H1 (cell line): ENCODE measurements at regions not wholly inside any gene's neighbourhood (a gene's known extent, or its start where the extent isn't known, plus 50 kb on each side); places are given as distances from the start of the nearest gene placed in this dataset.

Source experiments
- CHD2 ChIP-seq: IDR thresholded peaks from 2 replicates; pipeline ENCODE4 v1.6.1; 2012; ENCODE audit warnings: low read length, improper control_type of control experiment
- HDAC2 ChIP-seq, 2 experiments: fragments of 300-600 bp in 1 of 2; sonication (generic) in 1 of 2; IDR thresholded peaks; 2 replicates each; pipeline ENCODE4 v1.6.1; 2011 to 2012; ENCODE audit warnings: low read depth in 2 of 2, low read length in 2 of 2, mild to moderate bottlenecking in 2 of 2, moderate library complexity in 2 of 2, borderline replicate concordance in 1 of 2, inconsistent platforms in 1 of 2
- SP4 ChIP-seq: IDR thresholded peaks from 2 replicates; pipeline ENCODE4 v1.6.1; 2012; ENCODE audit warnings: low read length, inconsistent platforms
- TAF7 ChIP-seq: optimal IDR thresholded peaks from 2 replicates; pipeline ENCODE3; 2011; ENCODE audit warnings: low read depth, mild to moderate bottlenecking, inconsistent platforms, low read length, moderate library complexity, borderline replicate concordance
- TF ChIP-seq, protein P1 (sequence below): fragments of 300-600 bp; sonication (generic); IDR thresholded peaks from 2 replicates; pipeline ENCODE4 v1.7.1; 2012; ENCODE audit warnings: low read length, moderate library complexity, mild to moderate bottlenecking, inconsistent platforms; ENCODE audit not compliant: insufficient replicate concordance
- TF ChIP-seq, protein P2 (sequence below): IDR thresholded peaks from 2 replicates; pipeline ENCODE4 v1.6.1; 2012; ENCODE audit warnings: inconsistent platforms
- TF ChIP-seq, protein P3 (sequence below): IDR thresholded peaks from 2 replicates; pipeline ENCODE4 v1.6.1; 2012; ENCODE audit warnings: low read length, inconsistent platforms

DNA sequence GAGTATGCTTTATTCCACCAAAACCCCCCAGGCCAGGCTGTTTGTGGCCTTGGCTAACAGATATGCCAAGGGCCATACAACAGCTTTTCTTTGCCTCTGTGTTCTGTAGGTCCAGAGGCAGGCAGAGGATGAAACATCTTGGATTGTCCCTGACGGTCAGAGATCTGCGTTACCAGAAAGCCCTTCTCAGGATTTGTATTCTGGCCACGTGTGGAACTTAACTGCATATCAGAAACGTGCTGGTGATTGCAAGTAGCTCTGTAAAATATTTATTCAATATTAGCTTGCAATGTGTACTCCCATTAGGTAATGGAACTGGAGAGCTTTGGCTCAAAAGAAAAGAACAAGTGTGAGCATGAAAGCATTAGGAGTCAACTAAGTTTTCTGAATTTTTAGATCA, 275.0 kb downstream of the CBLN4 start (continued):
- TF ChIP-seq, protein P1, sequence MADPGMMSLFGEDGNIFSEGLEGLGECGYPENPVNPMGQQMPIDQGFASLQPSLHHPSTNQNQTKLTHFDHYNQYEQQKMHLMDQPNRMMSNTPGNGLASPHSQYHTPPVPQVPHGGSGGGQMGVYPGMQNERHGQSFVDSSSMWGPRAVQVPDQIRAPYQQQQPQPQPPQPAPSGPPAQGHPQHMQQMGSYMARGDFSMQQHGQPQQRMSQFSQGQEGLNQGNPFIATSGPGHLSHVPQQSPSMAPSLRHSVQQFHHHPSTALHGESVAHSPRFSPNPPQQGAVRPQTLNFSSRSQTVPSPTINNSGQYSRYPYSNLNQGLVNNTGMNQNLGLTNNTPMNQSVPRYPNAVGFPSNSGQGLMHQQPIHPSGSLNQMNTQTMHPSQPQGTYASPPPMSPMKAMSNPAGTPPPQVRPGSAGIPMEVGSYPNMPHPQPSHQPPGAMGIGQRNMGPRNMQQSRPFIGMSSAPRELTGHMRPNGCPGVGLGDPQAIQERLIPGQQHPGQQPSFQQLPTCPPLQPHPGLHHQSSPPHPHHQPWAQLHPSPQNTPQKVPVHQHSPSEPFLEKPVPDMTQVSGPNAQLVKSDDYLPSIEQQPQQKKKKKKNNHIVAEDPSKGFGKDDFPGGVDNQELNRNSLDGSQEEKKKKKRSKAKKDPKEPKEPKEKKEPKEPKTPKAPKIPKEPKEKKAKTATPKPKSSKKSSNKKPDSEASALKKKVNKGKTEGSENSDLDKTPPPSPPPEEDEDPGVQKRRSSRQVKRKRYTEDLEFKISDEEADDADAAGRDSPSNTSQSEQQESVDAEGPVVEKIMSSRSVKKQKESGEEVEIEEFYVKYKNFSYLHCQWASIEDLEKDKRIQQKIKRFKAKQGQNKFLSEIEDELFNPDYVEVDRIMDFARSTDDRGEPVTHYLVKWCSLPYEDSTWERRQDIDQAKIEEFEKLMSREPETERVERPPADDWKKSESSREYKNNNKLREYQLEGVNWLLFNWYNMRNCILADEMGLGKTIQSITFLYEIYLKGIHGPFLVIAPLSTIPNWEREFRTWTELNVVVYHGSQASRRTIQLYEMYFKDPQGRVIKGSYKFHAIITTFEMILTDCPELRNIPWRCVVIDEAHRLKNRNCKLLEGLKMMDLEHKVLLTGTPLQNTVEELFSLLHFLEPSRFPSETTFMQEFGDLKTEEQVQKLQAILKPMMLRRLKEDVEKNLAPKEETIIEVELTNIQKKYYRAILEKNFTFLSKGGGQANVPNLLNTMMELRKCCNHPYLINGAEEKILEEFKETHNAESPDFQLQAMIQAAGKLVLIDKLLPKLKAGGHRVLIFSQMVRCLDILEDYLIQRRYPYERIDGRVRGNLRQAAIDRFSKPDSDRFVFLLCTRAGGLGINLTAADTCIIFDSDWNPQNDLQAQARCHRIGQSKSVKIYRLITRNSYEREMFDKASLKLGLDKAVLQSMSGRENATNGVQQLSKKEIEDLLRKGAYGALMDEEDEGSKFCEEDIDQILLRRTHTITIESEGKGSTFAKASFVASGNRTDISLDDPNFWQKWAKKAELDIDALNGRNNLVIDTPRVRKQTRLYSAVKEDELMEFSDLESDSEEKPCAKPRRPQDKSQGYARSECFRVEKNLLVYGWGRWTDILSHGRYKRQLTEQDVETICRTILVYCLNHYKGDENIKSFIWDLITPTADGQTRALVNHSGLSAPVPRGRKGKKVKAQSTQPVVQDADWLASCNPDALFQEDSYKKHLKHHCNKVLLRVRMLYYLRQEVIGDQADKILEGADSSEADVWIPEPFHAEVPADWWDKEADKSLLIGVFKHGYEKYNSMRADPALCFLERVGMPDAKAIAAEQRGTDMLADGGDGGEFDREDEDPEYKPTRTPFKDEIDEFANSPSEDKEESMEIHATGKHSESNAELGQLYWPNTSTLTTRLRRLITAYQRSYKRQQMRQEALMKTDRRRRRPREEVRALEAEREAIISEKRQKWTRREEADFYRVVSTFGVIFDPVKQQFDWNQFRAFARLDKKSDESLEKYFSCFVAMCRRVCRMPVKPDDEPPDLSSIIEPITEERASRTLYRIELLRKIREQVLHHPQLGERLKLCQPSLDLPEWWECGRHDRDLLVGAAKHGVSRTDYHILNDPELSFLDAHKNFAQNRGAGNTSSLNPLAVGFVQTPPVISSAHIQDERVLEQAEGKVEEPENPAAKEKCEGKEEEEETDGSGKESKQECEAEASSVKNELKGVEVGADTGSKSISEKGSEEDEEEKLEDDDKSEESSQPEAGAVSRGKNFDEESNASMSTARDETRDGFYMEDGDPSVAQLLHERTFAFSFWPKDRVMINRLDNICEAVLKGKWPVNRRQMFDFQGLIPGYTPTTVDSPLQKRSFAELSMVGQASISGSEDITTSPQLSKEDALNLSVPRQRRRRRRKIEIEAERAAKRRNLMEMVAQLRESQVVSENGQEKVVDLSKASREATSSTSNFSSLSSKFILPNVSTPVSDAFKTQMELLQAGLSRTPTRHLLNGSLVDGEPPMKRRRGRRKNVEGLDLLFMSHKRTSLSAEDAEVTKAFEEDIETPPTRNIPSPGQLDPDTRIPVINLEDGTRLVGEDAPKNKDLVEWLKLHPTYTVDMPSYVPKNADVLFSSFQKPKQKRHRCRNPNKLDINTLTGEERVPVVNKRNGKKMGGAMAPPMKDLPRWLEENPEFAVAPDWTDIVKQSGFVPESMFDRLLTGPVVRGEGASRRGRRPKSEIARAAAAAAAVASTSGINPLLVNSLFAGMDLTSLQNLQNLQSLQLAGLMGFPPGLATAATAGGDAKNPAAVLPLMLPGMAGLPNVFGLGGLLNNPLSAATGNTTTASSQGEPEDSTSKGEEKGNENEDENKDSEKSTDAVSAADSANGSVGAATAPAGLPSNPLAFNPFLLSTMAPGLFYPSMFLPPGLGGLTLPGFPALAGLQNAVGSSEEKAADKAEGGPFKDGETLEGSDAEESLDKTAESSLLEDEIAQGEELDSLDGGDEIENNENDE = no peak
- TF ChIP-seq, protein P2, sequence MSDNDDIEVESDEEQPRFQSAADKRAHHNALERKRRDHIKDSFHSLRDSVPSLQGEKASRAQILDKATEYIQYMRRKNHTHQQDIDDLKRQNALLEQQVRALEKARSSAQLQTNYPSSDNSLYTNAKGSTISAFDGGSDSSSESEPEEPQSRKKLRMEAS = no peak
- TF ChIP-seq CHD2 = no peak
- TF ChIP-seq TAF7 = no peak
- TF ChIP-seq, protein P3, sequence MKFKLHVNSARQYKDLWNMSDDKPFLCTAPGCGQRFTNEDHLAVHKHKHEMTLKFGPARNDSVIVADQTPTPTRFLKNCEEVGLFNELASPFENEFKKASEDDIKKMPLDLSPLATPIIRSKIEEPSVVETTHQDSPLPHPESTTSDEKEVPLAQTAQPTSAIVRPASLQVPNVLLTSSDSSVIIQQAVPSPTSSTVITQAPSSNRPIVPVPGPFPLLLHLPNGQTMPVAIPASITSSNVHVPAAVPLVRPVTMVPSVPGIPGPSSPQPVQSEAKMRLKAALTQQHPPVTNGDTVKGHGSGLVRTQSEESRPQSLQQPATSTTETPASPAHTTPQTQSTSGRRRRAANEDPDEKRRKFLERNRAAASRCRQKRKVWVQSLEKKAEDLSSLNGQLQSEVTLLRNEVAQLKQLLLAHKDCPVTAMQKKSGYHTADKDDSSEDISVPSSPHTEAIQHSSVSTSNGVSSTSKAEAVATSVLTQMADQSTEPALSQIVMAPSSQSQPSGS = no peak
- no peak for TF ChIP-seq SP4
- TF ChIP-seq HDAC2 (IDR thresholded peaks at IDR 0.05; ENCODE audit: borderline replicate concordance in 1 of 2, low read depth in 2 of 2, low read length in 2 of 2) = no peak
